HCT116 (cell line): ENCODE measurements at regions not wholly inside any gene's neighbourhood (a gene's known extent, or its start where the extent isn't known, plus 50 kb on each side); places are given as distances from the start of the nearest gene placed in this dataset.

Experiments
- ATAC-seq: fragments of 200-7000 bp; cut with Tn5 transposase; 2 replicates; pipeline ENCODE4 v1.9.1; 2020; ENCODE audit warnings: mild to moderate bottlenecking, moderate library complexity
- BruUV-seq: library from RNA; stranded (reverse); fragments of 400-500 nt; replicated peaks from 2 replicates; lab custom pipeline; 2021; lab: Mats Ljungman, UMichigan
- CTCF ChIA-PET: fragments of 300-600 bp; sonication (Branson Sonifier 250); formaldehyde crosslinking; loops from one replicate; lab custom pipeline; 2021; ENCODE audit warnings: antibody characterized with exemption; lab: Charles Lee
- POLR2A ChIA-PET: fragments of 300-600, 350-600 bp; sonication (Branson Sonifier 250); formaldehyde crosslinking; loops from one replicate; lab custom pipeline; 2021; ENCODE audit warnings: antibody characterized with exemption; lab: Charles Lee
- RAD21 ChIA-PET, 2 experiments: fragments of 300-600 bp; sonication (Branson Sonifier 250); formaldehyde crosslinking; loops; one replicate each; lab custom pipeline; 2023; ENCODE audit warnings: low total read pairs in 2 of 2; ENCODE audit not compliant: uncharacterized antibody in 2 of 2, unreplicated experiment in 2 of 2, low non-redundant PET in 1 of 2; lab: Charles Lee
- DNase-seq: peaks from one replicate; pipeline ENCODE4 v3.0.0-alpha.2; 2010; ENCODE audit warnings: low read depth, low spot score
- H2AFZ ChIP-seq: fragments of 200-600 bp; shearing (Covaris generic), sonication (generic); 2 replicates; pipeline ENCODE4 v1.6.1; 2017; ENCODE audit warnings: low read depth, mixed run types, mixed read lengths, antibody characterized with exemption, low read length; ENCODE audit not compliant: poor library complexity, severe bottlenecking
- H3K27ac ChIP-seq: 2 replicates; pipeline ENCODE4 v1.5.1; 2012; ENCODE audit warnings: low read depth, low read length
- H3K27me3 ChIP-seq: fragments of 200-600 bp; sonication (generic); 2 replicates; pipeline ENCODE4 v1.6.1; 2016; ENCODE audit warnings: mixed run types, low read length, mixed read lengths; ENCODE audit not compliant: insufficient read depth
- H3K36me3 ChIP-seq, 2 experiments: fragments of 200-500 bp in 1 of 2; fragments of 200-600 bp in 1 of 2; sonication (Bioruptor generic) in 1 of 2; sonication (generic) in 1 of 2; 2 replicates each; pipeline versions ENCODE4 v1.5.1 to v1.6.1; 2014 to 2016; ENCODE audit warnings: low read length in 2 of 2, inconsistent platforms in 1 of 2, mixed read lengths in 1 of 2, mixed run types in 1 of 2; ENCODE audit not compliant: insufficient read depth in 2 of 2, control insufficient read depth in 1 of 2
- H3K4me1 ChIP-seq, 2 experiments: fragments of 200-600 bp in 1 of 2; sonication (generic) in 1 of 2; 2 replicates each; pipeline versions ENCODE4 v1.5.1 to v1.6.1; 2012 to 2017; ENCODE audit warnings: low read length in 2 of 2, inconsistent platforms in 1 of 2, mild to moderate bottlenecking in 1 of 2, mixed read lengths in 1 of 2, mixed run types in 1 of 2, moderate library complexity in 1 of 2; ENCODE audit not compliant: insufficient read depth in 2 of 2, control insufficient read depth in 1 of 2
- H3K4me2 ChIP-seq: fragments of 200-600 bp; sonication (generic); 2 replicates; pipeline ENCODE4 v1.6.1; 2017; ENCODE audit warnings: mixed run types, low read length, mixed read lengths
- H3K4me3 ChIP-seq, 2 experiments: fragments of 200-600 bp in 1 of 2; sonication (generic) in 1 of 2; replicated peaks in 1 of 2; 2 replicates each; pipeline ENCODE4 v1.5.1; 2011 to 2016; ENCODE audit warnings: low read length in 2 of 2, control low read depth in 1 of 2, low read depth in 1 of 2, mild to moderate bottlenecking in 1 of 2, mixed read lengths in 1 of 2, mixed run types in 1 of 2
- H3K79me2 ChIP-seq: fragments of 200-600 bp; sonication (generic); 2 replicates; pipeline ENCODE4 v1.6.1; 2017; ENCODE audit warnings: mild to moderate bottlenecking, mixed run types, low read length, moderate library complexity, mixed read lengths; ENCODE audit not compliant: insufficient read depth
- H3K9ac ChIP-seq: fragments of 200-600 bp; sonication (generic); 2 replicates; pipeline ENCODE4 v1.6.1; 2016; ENCODE audit warnings: low read length, mixed read lengths
- H3K9me2 ChIP-seq: fragments of 200-600 bp; sonication (generic), shearing (Covaris generic); 2 replicates; pipeline ENCODE4 v1.6.1; 2017; ENCODE audit warnings: mixed run types, mild to moderate bottlenecking, moderate library complexity; ENCODE audit not compliant: insufficient read depth
- H3K9me3 ChIP-seq, 2 experiments: fragments of 200-500 bp in 1 of 2; fragments of 200-600 bp in 1 of 2; sonication (Bioruptor generic) in 1 of 2; sonication (generic) in 1 of 2; 2 replicates each; pipeline ENCODE4 v1.6.1; 2014 to 2017; ENCODE audit warnings: low read length in 2 of 2, mixed read lengths in 2 of 2, inconsistent platforms in 1 of 2, low read depth in 1 of 2, mild to moderate bottlenecking in 1 of 2, mixed run types in 1 of 2, moderate library complexity in 1 of 2; ENCODE audit not compliant: control insufficient read depth in 1 of 2, insufficient read depth in 1 of 2
- H4K20me1 ChIP-seq: fragments of 200-600 bp; sonication (generic), shearing (Covaris generic); 2 replicates; pipeline ENCODE4 v1.6.1; 2017; ENCODE audit warnings: mixed run types, mild to moderate bottlenecking, moderate library complexity; ENCODE audit not compliant: insufficient read depth
- CBX3 ChIP-seq: IDR thresholded peaks from 2 replicates; pipeline ENCODE4 v1.6.1; 2012; ENCODE audit warnings: low read depth
- CEBPB ChIP-seq: IDR thresholded peaks from 2 replicates; pipeline ENCODE4 v1.6.1; 2012; ENCODE audit warnings: low read depth
- EZH2phosphoT487 ChIP-seq: fragments of 200-600 bp; IDR thresholded peaks from 2 replicates; pipeline ENCODE4 v1.6.1; 2018; ENCODE audit warnings: antibody characterized with exemption, borderline replicate concordance
- FOSL1 ChIP-seq: IDR thresholded peaks from 2 replicates; pipeline ENCODE4 v1.6.1; 2012; ENCODE audit warnings: low read depth
- POLR2AphosphoS5 ChIP-seq: IDR thresholded peaks from 2 replicates; pipeline ENCODE4 v1.6.1; 2011; ENCODE audit warnings: mild to moderate bottlenecking, low read depth, low read length, moderate library complexity
- SP1 ChIP-seq: IDR thresholded peaks from 2 replicates; pipeline ENCODE4 v1.6.1; 2012; ENCODE audit warnings: low read depth
- SRF ChIP-seq: IDR thresholded peaks from 2 replicates; pipeline ENCODE4 v1.6.1; 2012; ENCODE audit warnings: low read depth
- TCF7L2 ChIP-seq: IDR thresholded peaks from 2 replicates; pipeline ENCODE4 v1.7.0; 2011; ENCODE audit warnings: borderline replicate concordance, inconsistent platforms; ENCODE audit not compliant: insufficient read depth, insufficient read length; ENCODE audit errors: extremely low read depth
- YY1 ChIP-seq: IDR thresholded peaks from 2 replicates; pipeline ENCODE4 v1.6.1; 2011; ENCODE audit warnings: low read length, low read depth, moderate library complexity, mild to moderate bottlenecking; ENCODE audit not compliant: insufficient replicate concordance; ENCODE audit errors: extremely low read depth
- ZNF274 ChIP-seq: fragments of 200-500 bp; sonication (Bioruptor generic); IDR thresholded peaks from 2 replicates; pipeline ENCODE4 v1.6.1; 2014; ENCODE audit warnings: mild to moderate bottlenecking, low read depth, low read length, inconsistent platforms
- intact Hi-C: fragments of 100-400 bp; cut with micrococcal nuclease; formaldehyde crosslinking; loops from 2 replicates; pipeline ENCODE4 v1.10.0; 2022
- TF ChIP-seq, protein P1 (sequence below), 3 experiments: fragments of 200-600 bp in 1 of 3; sonication (generic) in 1 of 3; IDR thresholded peaks in 2 of 3; conservative IDR thresholded peaks in 1 of 3; 2 replicates each; pipeline ENCODE4 v1.5.1; 2012 to 2017; ENCODE audit warnings: low read depth in 2 of 3, low read length in 2 of 3, antibody characterized with exemption in 1 of 3, borderline replicate concordance in 1 of 3, control low read depth in 1 of 3, mild to moderate bottlenecking in 1 of 3, mixed read lengths in 1 of 3, mixed run types in 1 of 3, moderate library complexity in 1 of 3; ENCODE audit not compliant: insufficient read depth in 1 of 3
- TF ChIP-seq, protein P2 (sequence below): IDR thresholded peaks from 2 replicates; pipeline ENCODE4 v1.6.1; 2012; ENCODE audit warnings: low read depth

DNA sequence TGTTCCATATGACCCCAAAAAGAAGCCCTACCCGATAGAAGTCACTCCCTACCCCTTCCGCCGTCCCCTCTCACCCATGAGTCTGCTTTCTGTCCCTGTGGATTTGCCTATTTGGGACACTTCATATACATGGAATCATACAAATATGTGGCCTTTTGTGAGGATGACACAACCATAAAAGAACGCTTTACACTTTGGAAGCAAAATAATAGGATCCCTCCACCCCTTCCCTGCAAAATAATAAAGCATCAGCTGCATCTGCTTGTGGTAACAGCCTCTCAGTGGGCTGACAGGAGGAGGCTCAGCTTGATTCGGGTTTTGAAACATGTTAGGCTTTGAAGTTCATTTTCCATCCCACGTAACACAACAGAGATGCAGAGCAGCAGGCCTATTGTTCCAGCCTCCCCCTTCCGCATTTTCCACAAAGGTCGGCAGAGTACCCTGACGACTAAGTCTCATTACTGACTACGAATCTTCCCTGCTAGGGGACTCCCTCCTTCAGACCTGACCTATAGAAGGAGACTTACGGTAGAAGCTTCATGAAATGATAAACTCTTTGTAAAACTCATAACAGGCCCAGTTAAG, 99.1 kb downstream of the ALDH8A1 start:
- Histone ChIP-seq H3K9me2 (no peaks in the 10 kb centered on the region), H3K27ac (no peak overlapping the region), H3K4me1 (peaks cover 0 to 31% of the 10 kb centered on the region in 2 experiments; a peak in 2 of 4 replicates), H2AFZ (no peak overlapping the region), H3K79me2 (no peaks in the 10 kb centered on the region), H3K9ac (no peak overlapping the region), H3K4me2 (no peak overlapping the region), H4K20me1 (no peaks in the 10 kb centered on the region), H3K9me3 (no peaks in the 10 kb centered on the region), H3K4me3 (no peak overlapping the region), H3K27me3 (no peaks in the 10 kb centered on the region), H3K36me3 (no peaks in the 10 kb centered on the region)
- intact Hi-C loops: no loop called here
- no TSS peak for BruUV-seq
- DNase-seq (no peak), ATAC-seq (no peak)
- TF ChIP-seq TCF7L2 (no peak), SRF (no peak), EZH2phosphoT487 (no peak), YY1 (no peak), SP1 (no peak), CBX3 (no peak), ZNF274 (no peak), FOSL1 (no peak), CEBPB (no peak), POLR2AphosphoS5 (no peak)
- TF ChIP-seq, protein P1, sequence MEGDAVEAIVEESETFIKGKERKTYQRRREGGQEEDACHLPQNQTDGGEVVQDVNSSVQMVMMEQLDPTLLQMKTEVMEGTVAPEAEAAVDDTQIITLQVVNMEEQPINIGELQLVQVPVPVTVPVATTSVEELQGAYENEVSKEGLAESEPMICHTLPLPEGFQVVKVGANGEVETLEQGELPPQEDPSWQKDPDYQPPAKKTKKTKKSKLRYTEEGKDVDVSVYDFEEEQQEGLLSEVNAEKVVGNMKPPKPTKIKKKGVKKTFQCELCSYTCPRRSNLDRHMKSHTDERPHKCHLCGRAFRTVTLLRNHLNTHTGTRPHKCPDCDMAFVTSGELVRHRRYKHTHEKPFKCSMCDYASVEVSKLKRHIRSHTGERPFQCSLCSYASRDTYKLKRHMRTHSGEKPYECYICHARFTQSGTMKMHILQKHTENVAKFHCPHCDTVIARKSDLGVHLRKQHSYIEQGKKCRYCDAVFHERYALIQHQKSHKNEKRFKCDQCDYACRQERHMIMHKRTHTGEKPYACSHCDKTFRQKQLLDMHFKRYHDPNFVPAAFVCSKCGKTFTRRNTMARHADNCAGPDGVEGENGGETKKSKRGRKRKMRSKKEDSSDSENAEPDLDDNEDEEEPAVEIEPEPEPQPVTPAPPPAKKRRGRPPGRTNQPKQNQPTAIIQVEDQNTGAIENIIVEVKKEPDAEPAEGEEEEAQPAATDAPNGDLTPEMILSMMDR (IDR thresholded peaks at IDR 0.05 in 2 of 3, conservative IDR thresholded peaks at IDR 0.05 in 1 of 3; ENCODE audit: borderline replicate concordance in 1 of 3, insufficient read depth in 1 of 3, low read depth in 2 of 3, low read length in 2 of 3): no peak
- TF ChIP-seq, protein P2, sequence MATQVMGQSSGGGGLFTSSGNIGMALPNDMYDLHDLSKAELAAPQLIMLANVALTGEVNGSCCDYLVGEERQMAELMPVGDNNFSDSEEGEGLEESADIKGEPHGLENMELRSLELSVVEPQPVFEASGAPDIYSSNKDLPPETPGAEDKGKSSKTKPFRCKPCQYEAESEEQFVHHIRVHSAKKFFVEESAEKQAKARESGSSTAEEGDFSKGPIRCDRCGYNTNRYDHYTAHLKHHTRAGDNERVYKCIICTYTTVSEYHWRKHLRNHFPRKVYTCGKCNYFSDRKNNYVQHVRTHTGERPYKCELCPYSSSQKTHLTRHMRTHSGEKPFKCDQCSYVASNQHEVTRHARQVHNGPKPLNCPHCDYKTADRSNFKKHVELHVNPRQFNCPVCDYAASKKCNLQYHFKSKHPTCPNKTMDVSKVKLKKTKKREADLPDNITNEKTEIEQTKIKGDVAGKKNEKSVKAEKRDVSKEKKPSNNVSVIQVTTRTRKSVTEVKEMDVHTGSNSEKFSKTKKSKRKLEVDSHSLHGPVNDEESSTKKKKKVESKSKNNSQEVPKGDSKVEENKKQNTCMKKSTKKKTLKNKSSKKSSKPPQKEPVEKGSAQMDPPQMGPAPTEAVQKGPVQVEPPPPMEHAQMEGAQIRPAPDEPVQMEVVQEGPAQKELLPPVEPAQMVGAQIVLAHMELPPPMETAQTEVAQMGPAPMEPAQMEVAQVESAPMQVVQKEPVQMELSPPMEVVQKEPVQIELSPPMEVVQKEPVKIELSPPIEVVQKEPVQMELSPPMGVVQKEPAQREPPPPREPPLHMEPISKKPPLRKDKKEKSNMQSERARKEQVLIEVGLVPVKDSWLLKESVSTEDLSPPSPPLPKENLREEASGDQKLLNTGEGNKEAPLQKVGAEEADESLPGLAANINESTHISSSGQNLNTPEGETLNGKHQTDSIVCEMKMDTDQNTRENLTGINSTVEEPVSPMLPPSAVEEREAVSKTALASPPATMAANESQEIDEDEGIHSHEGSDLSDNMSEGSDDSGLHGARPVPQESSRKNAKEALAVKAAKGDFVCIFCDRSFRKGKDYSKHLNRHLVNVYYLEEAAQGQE: no peak
- CTCF ChIA-PET: no interaction called here
- RAD21 ChIA-PET: no interaction called here
- POLR2A ChIA-PET: no interaction called here
